ENCODE measurements at regions not wholly inside any gene's neighbourhood (a gene's known extent, or its start where the extent isn't known, plus 50 kb on each side); places are given as distances from the start of the nearest gene placed in this dataset.
"Not testable (repeated sequence)": the region's sequence is repeated elsewhere in the genome, so short reads cannot be mapped to it uniquely, and the experiment has no call there.

DNA sequence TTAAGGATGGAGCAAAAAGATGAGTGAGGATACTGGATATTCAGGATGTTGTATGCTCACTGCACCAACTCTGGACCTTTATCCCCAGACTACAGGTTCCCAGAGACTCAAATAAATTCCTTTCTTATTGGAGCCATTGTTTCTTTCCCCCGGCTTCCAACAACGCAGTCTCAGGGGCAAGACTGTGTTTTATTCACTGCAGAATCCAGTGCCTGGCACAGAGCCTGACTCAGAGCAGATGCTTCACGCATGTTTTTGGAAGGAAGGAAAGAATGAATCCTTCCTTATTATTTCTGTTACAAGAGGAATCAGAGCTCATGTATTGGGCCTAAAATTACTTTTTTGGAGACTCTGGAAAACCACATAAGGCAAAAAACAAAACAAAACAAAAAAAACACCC, 96.0 kb upstream of the VGLL4 start:
- DNase-seq, result no peak

GRCh38 chr3:11739123-11739522, 95.4 kb upstream of the VGLL4 start:
- DNase-seq, result no peak

- no peak for DNase-seq
These were observed 94.0 kb upstream of the VGLL4 start for GRCh38 chr3:11737742-11738141.

DNA sequence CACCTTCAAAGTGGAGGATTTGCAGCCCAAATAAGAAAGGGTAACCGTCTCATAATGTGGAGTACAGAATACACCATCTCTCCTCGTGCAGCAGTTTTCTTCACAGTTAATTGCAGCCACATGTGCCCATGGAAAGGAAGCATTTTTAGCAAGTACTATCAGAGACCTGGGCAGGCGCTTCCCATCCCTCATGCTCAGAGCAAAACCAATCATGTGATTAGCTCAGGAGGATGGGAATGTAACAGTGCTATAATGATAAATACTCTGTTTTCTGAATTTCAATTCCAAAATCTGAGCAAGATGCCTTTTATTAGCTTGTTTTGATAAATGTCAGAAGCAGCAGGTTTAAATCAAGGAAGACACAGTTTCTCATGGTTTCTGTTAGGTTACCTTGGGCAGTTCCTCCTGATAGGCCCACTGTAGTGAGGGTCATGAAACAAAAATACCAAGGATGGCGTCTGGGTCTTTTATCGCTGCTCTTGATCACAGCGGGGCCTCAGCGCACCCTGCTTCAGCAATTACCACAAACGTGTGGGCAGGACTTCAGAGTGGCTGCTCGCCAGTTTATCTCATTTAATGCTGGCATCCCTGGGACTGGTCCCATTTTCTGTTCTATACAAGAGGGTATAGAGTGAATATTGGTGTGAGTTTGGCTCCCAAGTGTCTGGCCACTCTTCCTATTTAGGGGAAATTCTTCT, 92.6 kb upstream of the VGLL4 start:
- DNase-seq, result no peak

GRCh38 chr3:11735638-11736037, 91.9 kb upstream of the VGLL4 start:
- DNase-seq, result no peak

- DNase-seq, result not testable (repeated sequence)
These were observed 91.4 kb upstream of the VGLL4 start for GRCh38 chr3:11735111-11735510.

DNA sequence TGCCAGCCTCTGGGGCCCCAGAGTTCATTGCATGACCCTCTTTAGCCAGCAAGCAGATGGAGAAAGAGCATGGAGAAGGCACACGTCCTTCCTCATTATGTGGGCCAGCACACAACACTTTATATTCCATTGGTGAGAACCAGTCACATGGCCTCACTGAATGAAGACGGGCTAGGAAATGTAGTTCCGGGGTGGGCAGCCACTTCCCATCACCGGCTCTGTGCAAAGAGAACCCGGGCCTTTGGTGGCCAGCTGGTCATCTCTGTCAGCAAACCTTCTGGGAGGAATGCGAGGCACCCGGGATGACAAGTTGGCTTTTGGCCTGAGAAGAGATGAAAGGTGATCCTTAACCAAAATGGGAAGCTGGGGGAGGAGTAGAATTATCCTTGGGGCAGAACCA, 90.2 kb upstream of the VGLL4 start:
- no peak for DNase-seq

GRCh38 chr3:11727207-11727606, 83.5 kb upstream of the VGLL4 start:
- DNase-seq, result no peak

- no peak for DNase-seq
These were observed 82.4 kb upstream of the VGLL4 start for GRCh38 chr3:11726146-11726545.

GRCh38 chr3:11725340-11725641, 81.6 kb upstream of the VGLL4 start:
- not testable (repeated sequence) for DNase-seq

GRCh38 chr3:11724615-11725339, 81.1 kb upstream of the VGLL4 start:
- DNase-seq, result no peak

- no peak for DNase-seq
These were observed 77.8 kb upstream of the VGLL4 start for GRCh38 chr3:11721479-11721878.

DNA sequence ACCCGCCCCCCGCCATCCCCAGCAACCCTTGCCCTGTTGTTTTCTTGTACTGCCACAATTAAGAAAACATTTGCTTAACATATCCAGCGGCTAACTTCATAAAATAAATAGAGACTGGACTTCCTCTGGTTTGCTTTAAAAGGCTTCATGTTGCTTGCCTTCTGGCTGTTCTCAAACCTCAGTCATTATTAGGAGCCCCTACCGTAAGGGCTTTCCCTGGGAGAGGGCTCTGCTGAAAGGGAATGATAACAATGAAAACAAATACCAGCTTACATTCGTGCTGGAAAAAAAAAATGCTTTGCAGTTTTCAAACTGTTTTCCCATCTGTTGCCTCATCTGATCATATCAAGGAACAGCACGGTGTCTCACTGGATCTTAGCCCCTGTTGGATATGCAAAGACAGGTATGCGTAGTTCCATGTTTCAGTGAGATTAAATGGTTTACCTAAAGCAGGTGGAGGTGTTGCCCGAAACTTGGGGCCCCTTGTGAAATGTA, 77.2 kb upstream of the VGLL4 start:
- no peak for DNase-seq

- DNase-seq, result peak; percentile 46
These were observed 76.7 kb upstream of the VGLL4 start for GRCh38 chr3:11720304-11720898.

DNA sequence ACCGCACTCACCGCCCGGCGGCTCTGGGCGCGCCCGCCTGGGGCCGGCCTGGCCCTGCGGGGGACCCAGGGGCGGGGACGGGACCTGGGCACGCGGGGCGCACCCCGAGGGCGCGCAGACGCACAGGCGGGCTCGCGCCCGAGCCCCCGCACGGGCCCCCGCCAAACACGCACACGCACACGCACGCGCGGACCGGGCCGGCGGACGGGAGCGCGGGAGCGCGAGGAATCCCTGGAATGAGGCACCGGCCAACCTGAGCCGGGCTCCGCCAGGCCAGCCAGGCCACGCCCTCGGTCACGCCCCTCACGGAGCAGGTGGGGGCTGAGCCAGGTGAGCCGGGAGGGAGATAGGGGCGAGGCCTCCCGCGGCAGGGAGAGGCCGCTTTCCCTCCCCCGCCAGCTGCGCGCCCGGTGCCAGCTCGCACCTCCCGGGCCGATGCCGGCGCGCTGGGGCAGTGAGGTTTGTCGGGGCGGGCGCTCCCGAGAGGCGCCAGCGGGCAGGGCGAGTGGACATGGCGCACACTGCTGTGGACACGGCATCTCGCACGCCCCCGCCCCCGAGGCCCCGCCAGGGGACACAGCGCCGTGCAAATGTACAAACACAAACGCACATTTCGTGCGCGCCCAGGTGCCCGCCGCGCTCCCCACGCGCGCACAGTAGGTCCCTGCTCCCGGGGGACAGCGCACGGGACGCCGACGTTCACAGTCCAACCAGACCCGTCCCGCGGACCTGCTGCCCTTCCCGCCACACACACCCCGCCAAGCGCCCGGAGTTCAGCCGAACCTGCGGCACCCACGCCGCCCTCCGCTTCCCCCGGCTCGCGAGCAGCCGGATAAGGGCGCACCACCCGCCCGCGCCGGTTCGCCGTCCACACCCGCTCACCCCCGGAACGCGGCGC, 75.9 kb upstream of the VGLL4 start:
- peak; percentile 85 for DNase-seq

GRCh38 chr3:11718637-11719405, 75.1 kb upstream of the VGLL4 start:
- DNase-seq, result peak; percentile 54

GRCh38 chr3:11717768-11718636, 74.3 kb upstream of the VGLL4 start:
- DNase-seq, result no peak

- no peak for DNase-seq
These were observed 73.6 kb upstream of the VGLL4 start for GRCh38 chr3:11717301-11717700.

- no peak for DNase-seq
These were observed 73.0 kb upstream of the VGLL4 start for GRCh38 chr3:11716573-11717290.

DNA sequence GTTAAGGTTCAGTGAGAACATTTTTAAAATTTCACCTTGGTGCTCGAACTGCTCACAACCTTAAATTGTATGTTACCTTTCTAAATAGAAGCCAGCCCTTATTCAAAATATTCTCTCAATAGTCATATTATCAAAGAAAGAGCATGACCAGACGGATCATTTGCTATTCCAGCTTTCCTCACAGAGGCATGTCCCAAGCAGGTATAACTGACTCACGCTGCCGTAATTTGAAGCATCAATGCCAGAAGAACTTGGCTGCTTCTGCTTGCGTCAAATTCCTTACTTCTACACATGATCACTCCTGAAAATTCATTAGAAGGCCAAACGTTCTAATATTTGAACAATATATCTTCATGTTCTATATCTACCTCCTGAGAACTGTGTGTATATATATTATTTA, 69.5 kb upstream of the VGLL4 start:
- DNase-seq, result no peak

DNA sequence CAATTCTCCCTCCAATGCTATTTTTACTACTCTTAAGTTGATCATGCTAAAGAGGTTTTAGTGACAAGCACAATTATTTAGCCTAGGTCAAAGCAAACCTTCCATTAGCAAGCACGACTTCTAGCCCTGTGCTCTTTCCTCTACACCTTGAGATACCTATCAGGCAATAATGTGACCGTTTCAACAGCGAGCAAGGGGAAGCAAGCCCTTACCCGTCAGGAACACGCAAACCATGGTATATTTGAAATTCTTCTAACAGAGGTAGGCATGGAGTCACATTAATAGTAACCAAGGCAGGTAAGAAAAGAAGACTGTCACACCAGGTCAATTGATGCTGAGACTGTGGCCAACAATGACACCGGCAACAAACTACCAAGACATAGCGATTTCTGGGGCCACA, 68.9 kb upstream of the VGLL4 start:
- DNase-seq, result no peak

Measured in activated CD8-positive, alpha-beta memory T cell treated with anti-CD3 and anti-CD28 coated beads, Interleukin-2, amount 50 U/mL, for 4 hours (primary cell).